Caco-2 (cell line): ENCODE measurements at regions not wholly inside any gene's neighbourhood (a gene's known extent, or its start where the extent isn't known, plus 50 kb on each side); places are given as distances from the start of the nearest gene placed in this dataset.

Experiments
- BruUV-seq: library from RNA; stranded (reverse); fragments of 400-500 nt; replicated peaks from 2 replicates; lab custom pipeline; 2021; lab: Mats Ljungman, UMichigan
- CTCF ChIA-PET: fragments of 300-600 bp; sonication (Branson Sonifier 250); formaldehyde crosslinking; loops from one replicate; lab custom pipeline; 2022; ENCODE audit warnings: antibody characterized with exemption; lab: Charles Lee
- POLR2A ChIA-PET: fragments of 300-600 bp; sonication (Branson Sonifier 250); formaldehyde crosslinking; loops from one replicate; lab custom pipeline; 2022; ENCODE audit warnings: antibody characterized with exemption; lab: Charles Lee
- DNase-seq, 2 experiments: peaks; one replicate each; pipeline versions ENCODE4 v3.0.0 to v3.0.0-alpha.2; 2020 to 2022
- H3K27me3 ChIP-seq: replicated peaks from 2 replicates; pipeline ENCODE4 v1.6.0; 2011; ENCODE audit warnings: low read length; ENCODE audit not compliant: control insufficient read depth, insufficient read depth
- H3K36me3 ChIP-seq: 2 replicates; pipeline ENCODE4 v1.5.1; 2011; ENCODE audit warnings: low read length; ENCODE audit not compliant: control insufficient read depth, insufficient read depth
- H3K4me1 ChIP-seq: fragments of 250-450 bp; sonication (Bioruptor Pico); 2 replicates; pipeline ENCODE4 v1.5.1; 2020; ENCODE audit warnings: mild to moderate bottlenecking
- H3K4me3 ChIP-seq: 2 replicates; pipeline ENCODE4 v1.5.1; 2011; ENCODE audit warnings: low read depth, mild to moderate bottlenecking, control low read depth, low read length
- H3K9me3 ChIP-seq: fragments of 250-450 bp; sonication (Bioruptor Pico); 2 replicates; pipeline ENCODE4 v1.5.1; 2020; ENCODE audit warnings: mild to moderate bottlenecking, moderate library complexity
- H3K27ac Mint-ChIP-seq: one replicate; pipeline ENCODE4 v1.8.0; 2022; ENCODE audit warnings: mixed read lengths; ENCODE audit not compliant: unreplicated experiment
- H3K27me3 Mint-ChIP-seq: one replicate; pipeline ENCODE4 v1.8.0; 2022; ENCODE audit warnings: mixed read lengths; ENCODE audit not compliant: insufficient read depth, unreplicated experiment
- H3K36me3 Mint-ChIP-seq: one replicate; pipeline ENCODE4 v1.8.0; 2022; ENCODE audit warnings: mild to moderate bottlenecking, mixed read lengths; ENCODE audit not compliant: insufficient read depth, unreplicated experiment
- H3K4me1 Mint-ChIP-seq: one replicate; pipeline ENCODE4 v1.8.0; 2022; ENCODE audit warnings: low read depth, mixed read lengths; ENCODE audit not compliant: unreplicated experiment
- H3K4me3 Mint-ChIP-seq: one replicate; pipeline ENCODE4 v1.8.0; 2022; ENCODE audit warnings: mild to moderate bottlenecking, moderate library complexity, mixed read lengths; ENCODE audit not compliant: unreplicated experiment
- H3K9me3 Mint-ChIP-seq: one replicate; pipeline ENCODE4 v1.8.0; 2022; ENCODE audit warnings: mixed read lengths; ENCODE audit not compliant: unreplicated experiment
- CTCF ChIP-seq, 2 experiments: fragments of 200-600 bp in 1 of 2; IDR thresholded peaks; 1 replicate in 1 of 2; 2 replicates in 1 of 2; pipeline versions ENCODE4 v1.5.1 to v1.8.0; 2011 to 2022; ENCODE audit warnings: antibody characterized with exemption in 1 of 2, control low read depth in 1 of 2, inconsistent platforms in 1 of 2, low read depth in 1 of 2, low read length in 1 of 2, mild to moderate bottlenecking in 1 of 2, moderate library complexity in 1 of 2; ENCODE audit not compliant: insufficient read depth in 1 of 2, severe bottlenecking in 1 of 2, unreplicated experiment in 1 of 2
- intact Hi-C: fragments of 100-400 bp; cut with micrococcal nuclease; formaldehyde crosslinking; loops from one replicate; pipeline ENCODE4 v1.10.0; 2022; ENCODE audit not compliant: unreplicated experiment

GRCh38 chr15:47548231-47548630 lies 169.1 kb upstream of the SEMA6D start:
- no peaks in the 10 kb centered on the region for H3K36me3 Mint-ChIP-seq
- H3K9me3 Mint-ChIP-seq = no peaks in the 10 kb centered on the region
- no TSS peak for BruUV-seq
- no peak for TF ChIP-seq CTCF (IDR thresholded peaks at IDR 0.05; ENCODE audit: insufficient read depth in 1 of 2, low read depth in 1 of 2, low read length in 1 of 2, severe bottlenecking in 1 of 2, unreplicated experiment in 1 of 2)
- H3K4me1 Mint-ChIP-seq = no peaks in the 10 kb centered on the region
- ChIA-PET CTCF (no interaction called here), POLR2A (no interaction called here)
- no peak overlapping the region for H3K4me3 Mint-ChIP-seq
- Histone ChIP-seq H3K4me3 (no peak overlapping the region), H3K9me3 (no peaks in the 10 kb centered on the region), H3K36me3 (no peaks in the 10 kb centered on the region), H3K4me1 (no peaks in the 10 kb centered on the region), H3K27me3 (no peaks in the 10 kb centered on the region)
- no peak overlapping the region for H3K27ac Mint-ChIP-seq
- peaks cover 6% of the 10 kb centered on the region for H3K27me3 Mint-ChIP-seq
- intact Hi-C loops = no loop called here
- no peak for DNase-seq

GRCh38 chr15:47548986-47549385 lies 168.3 kb upstream of the SEMA6D start:
- Histone ChIP-seq H3K36me3 (no peaks in the 10 kb centered on the region), H3K4me1 (no peaks in the 10 kb centered on the region), H3K4me3 (no peak overlapping the region), H3K9me3 (no peaks in the 10 kb centered on the region), H3K27me3 (no peaks in the 10 kb centered on the region)
- no peak for DNase-seq
- no peak for TF ChIP-seq CTCF (IDR thresholded peaks at IDR 0.05; ENCODE audit: insufficient read depth in 1 of 2, low read depth in 1 of 2, low read length in 1 of 2, severe bottlenecking in 1 of 2, unreplicated experiment in 1 of 2)
- H3K36me3 Mint-ChIP-seq = no peaks in the 10 kb centered on the region
- no TSS peak for BruUV-seq
- ChIA-PET CTCF (no interaction called here), POLR2A (no interaction called here)
- H3K27me3 Mint-ChIP-seq = peaks cover 6% of the 10 kb centered on the region
- H3K27ac Mint-ChIP-seq = no peak overlapping the region
- intact Hi-C loops = no loop called here
- no peaks in the 10 kb centered on the region for H3K4me1 Mint-ChIP-seq
- H3K4me3 Mint-ChIP-seq = no peak overlapping the region
- H3K9me3 Mint-ChIP-seq = no peaks in the 10 kb centered on the region

GRCh38 chr15:47551079-47551478 lies 166.2 kb upstream of the SEMA6D start:
- Histone ChIP-seq H3K36me3 (no peaks in the 10 kb centered on the region), H3K4me1 (no peaks in the 10 kb centered on the region), H3K9me3 (no peaks in the 10 kb centered on the region), H3K27me3 (no peaks in the 10 kb centered on the region), H3K4me3 (no peak overlapping the region)
- BruUV-seq = no TSS peak
- TF ChIP-seq CTCF (IDR thresholded peaks at IDR 0.05; ENCODE audit: insufficient read depth in 1 of 2, low read depth in 1 of 2, low read length in 1 of 2, severe bottlenecking in 1 of 2, unreplicated experiment in 1 of 2) = no peak
- CTCF ChIA-PET = no interaction called here
- intact Hi-C loops = no loop called here
- Mint-ChIP-seq H3K9me3 (no peaks in the 10 kb centered on the region), H3K27ac (no peak overlapping the region), H3K4me3 (no peak overlapping the region), H3K36me3 (no peaks in the 10 kb centered on the region), H3K27me3 (no peaks in the 10 kb centered on the region), H3K4me1 (no peaks in the 10 kb centered on the region)
- POLR2A ChIA-PET = no interaction called here
- DNase-seq = no peak
